ENCODE measurements at regions not wholly inside any gene's neighbourhood (a gene's known extent, or its start where the extent isn't known, plus 50 kb on each side); places are given as distances from the start of the nearest gene placed in this dataset.

- Histone ChIP-seq H2BK120ac (ENCODE audit: low read depth, low read length) (no peak overlapping the region), H3K4me1 (ENCODE audit: control insufficient read depth, insufficient read depth, low read length) (no peaks in the 10 kb centered on the region), H3K14ac (replicated peaks; ENCODE audit: low read depth, low read length) (no peak overlapping the region), H2AK5ac (ENCODE audit: low read depth, low read length) (no peak overlapping the region), H4K8ac (ENCODE audit: low read depth in 2 of 2, low read length in 2 of 2) (no peak overlapping the region), H2BK15ac (ENCODE audit: low read depth, low read length) (no peak overlapping the region), H3K23ac (ENCODE audit: low read depth, low read length) (no peak overlapping the region), H3K27ac (ENCODE audit: insufficient read depth, low read length) (no peak overlapping the region), H2AK9ac (replicated peaks; ENCODE audit: low read depth, low read length, poor library complexity) (no peak overlapping the region), H3K56ac (ENCODE audit: extremely low read depth, insufficient read depth, low read length) (no peak overlapping the region), H3K18ac (ENCODE audit: low read depth, low read length) (no peak overlapping the region), H3K27me3 (ENCODE audit: control insufficient read depth, insufficient read depth, low read length) (no peaks in the 10 kb centered on the region), H3K9me1 (ENCODE audit: insufficient read depth, low read length) (no peaks in the 10 kb centered on the region), H2BK5ac (ENCODE audit: low read depth, low read length, poor library complexity, severe bottlenecking) (no peak overlapping the region), H3K4ac (ENCODE audit: low read depth, low read length) (no peak overlapping the region), H3K9ac (ENCODE audit: low read depth, low read length) (no peak overlapping the region), H3K9me3 (ENCODE audit: control insufficient read depth, insufficient read depth, low read length) (no peaks in the 10 kb centered on the region), H3K36me3 (ENCODE audit: control insufficient read depth, insufficient read depth, low read length) (no peaks in the 10 kb centered on the region), H4K91ac (ENCODE audit: insufficient read depth, low read depth, low read length) (no peak overlapping the region), H2BK20ac (ENCODE audit: low read depth, low read length) (no peak overlapping the region), H3K4me2 (ENCODE audit: low read depth, low read length) (no peak overlapping the region), H2AFZ (replicated peaks; ENCODE audit: low read length, poor library complexity) (no peak overlapping the region), H4K5ac (ENCODE audit: low read depth, low read length) (no peak overlapping the region), H4K20me1 (ENCODE audit: insufficient read depth, low read length) (no peaks in the 10 kb centered on the region), H3K4me3 (ENCODE audit: insufficient read depth, low read depth, low read length) (no peak overlapping the region), H3K79me1 (ENCODE audit: low read depth in 1 of 2, low read length in 2 of 2) (no peaks in the 10 kb centered on the region)
- TF ChIP-seq SMC3 (IDR thresholded peaks at IDR 0.05; ENCODE audit: low read depth, low read length), result no peak
- POLR2A ChIA-PET (ENCODE audit: unreplicated experiment), result no interaction called here
- CTCF ChIA-PET, result no interaction called here
- BruUV-seq (replicated peaks), result no TSS peak
- DNase-seq (no peak), ATAC-seq (ENCODE audit: low read depth) (no peak)
- WGBS, 2 experiments (ENCODE audit: extremely low coverage in 2 of 2, insufficient read length in 1 of 2), result no CpG with 5 or more reads among the region's 5 CpGs
- dilution Hi-C loops (cut with HindIII; ENCODE audit: low sequenced_read_pairs, unreplicated experiment), result no loop called here
- intact Hi-C loops (cut with micrococcal nuclease), result no loop called here
- in situ Hi-C loops (cut with MboI; ENCODE audit: low sequenced_read_pairs), result no loop called here
These were observed 91.0 kb upstream of the CHL1 start for GRCh38 chr3:105585-105984.
